ENCODE measurements at regions not wholly inside any gene's neighbourhood (a gene's known extent, or its start where the extent isn't known, plus 50 kb on each side); places are given as distances from the start of the nearest gene placed in this dataset.
"Not testable (repeated sequence)": the region's sequence is repeated elsewhere in the genome, so short reads cannot be mapped to it uniquely, and the experiment has no call there.

- not testable (repeated sequence) for TF ChIP-seq CTCF (conservative IDR thresholded peaks at IDR 0.05; ENCODE audit: low read depth, low read length); EZH2 (IDR thresholded peaks at IDR 0.05; ENCODE audit: low read length, unreplicated experiment)
Observed at GRCh38 chr2:87319705-87320104, 298.1 kb upstream of the PLGLB1 start.

All from PC-3 (cell line).